Inferior parietal cortex (tissue), 1 donor: ENCODE measurements at regions not wholly inside any gene's neighbourhood (a gene's known extent, or its start where the extent isn't known, plus 50 kb on each side); places are given as distances from the start of the nearest gene placed in this dataset.
"Not testable (repeated sequence)": the region's sequence is repeated elsewhere in the genome, so short reads cannot be mapped to it uniquely, and the experiment has no call there.

Experiments used
- DNase-seq: peaks from one replicate; pipeline ENCODE4 v3.0.0-alpha.2; 2016; ENCODE audit errors: extremely low spot score

- DNase-seq: not testable (repeated sequence)
Measured at GRCh38 chr11:81280228-81280627, 1453.4 kb downstream of the FAM181B start.

GRCh38 chr11:81278991-81279390 lies 1454.7 kb downstream of the FAM181B start:
- no peak for DNase-seq

DNA sequence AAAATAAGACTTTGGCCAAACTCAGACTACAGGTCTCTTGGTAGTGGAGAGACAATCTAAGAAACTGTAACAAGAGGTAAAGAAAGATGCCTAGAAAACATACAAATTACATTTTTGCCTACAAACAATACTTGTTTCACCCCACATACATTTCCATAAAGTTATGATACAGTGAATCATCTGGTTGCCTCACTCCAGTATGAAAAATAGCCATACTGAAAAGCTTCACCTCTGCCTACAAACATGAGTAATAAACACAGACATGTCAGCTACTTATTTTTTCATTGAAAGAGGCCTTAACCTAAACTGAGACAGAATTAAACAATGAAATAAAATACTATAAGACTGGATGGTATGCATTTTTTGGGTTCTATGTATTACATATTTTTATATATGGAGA lies 1463.0 kb downstream of the FAM181B start:
- no peak for DNase-seq

GRCh38 chr11:81267246-81267645 lies 1466.4 kb downstream of the FAM181B start:
- DNase-seq: no peak

GRCh38 chr11:81259471-81259870 lies 1474.2 kb downstream of the FAM181B start:
- no peak for DNase-seq

DNA sequence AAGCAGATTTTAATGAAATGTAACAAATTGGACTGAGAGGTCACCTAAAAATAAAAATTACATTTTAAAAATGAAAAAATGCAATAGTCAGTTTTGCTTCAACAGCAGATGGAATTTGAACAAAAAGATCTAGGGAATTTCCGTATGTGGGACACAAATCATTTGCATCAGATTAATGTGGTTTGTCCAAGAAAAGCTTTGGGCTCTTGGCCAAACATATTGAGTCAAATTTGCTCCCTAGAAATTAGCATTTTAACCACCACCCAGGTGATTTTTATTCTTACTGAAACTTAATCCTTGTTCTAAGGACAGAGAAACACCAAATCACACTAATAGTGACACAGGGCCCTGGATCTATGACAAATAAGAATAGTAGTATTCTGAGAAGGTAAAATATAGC lies 1477.8 kb downstream of the FAM181B start:
- DNase-seq: no peak

- DNase-seq: no peak
Measured at GRCh38 chr11:81253244-81253643, 1480.4 kb downstream of the FAM181B start.

GRCh38 chr11:81246941-81247340 lies 1486.7 kb downstream of the FAM181B start:
- no peak for DNase-seq

GRCh38 chr11:81245791-81246190 lies 1487.9 kb downstream of the FAM181B start:
- no peak for DNase-seq

DNA sequence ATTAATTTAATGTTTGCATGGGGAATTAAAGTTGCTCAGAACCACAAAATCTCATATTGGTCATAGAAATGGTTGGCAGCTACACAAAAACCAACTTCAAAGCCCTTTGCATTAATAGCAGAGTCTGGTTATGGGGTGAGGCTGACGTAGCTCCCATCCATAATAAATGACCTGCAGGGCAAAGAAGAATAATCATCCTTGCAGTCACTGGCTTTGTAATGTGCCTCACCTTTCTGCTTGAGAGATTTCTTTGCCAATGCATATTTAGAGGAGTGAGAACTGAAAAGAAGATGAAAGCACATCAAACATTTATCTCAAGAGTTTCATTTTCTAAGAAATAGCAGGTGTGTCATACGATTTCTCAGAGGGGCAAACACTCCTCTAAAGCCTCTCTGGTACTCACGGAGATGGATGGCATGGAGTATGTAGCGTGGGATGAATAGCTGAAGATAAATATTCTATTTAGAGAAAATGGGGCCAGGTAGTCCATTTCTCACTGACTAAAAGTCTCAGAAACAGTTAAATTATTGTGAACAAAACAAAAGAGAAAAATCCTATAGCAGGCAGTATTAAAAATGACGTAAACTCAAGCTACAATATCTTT lies 1491.9 kb downstream of the FAM181B start:
- no peak for DNase-seq

DNA sequence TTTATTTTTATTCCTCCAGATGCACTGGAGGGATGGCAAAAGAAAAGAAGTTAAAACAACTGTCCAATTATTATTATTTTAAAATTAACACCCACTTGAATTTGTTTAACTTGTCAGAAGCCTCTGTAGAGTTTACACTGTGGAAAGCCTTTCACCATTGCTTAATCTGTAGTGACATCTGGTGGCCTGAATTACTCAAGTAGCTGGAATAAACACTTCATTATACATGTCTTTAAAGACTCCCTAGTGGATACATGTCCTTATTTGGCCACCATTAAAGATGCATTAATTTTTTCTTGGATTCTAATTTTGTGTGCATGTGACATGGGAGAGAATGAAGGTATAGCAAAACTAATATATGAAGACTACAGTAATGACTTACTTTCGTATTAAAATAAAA lies 1496.5 kb downstream of the FAM181B start:
- DNase-seq: peak; percentile 77

DNA sequence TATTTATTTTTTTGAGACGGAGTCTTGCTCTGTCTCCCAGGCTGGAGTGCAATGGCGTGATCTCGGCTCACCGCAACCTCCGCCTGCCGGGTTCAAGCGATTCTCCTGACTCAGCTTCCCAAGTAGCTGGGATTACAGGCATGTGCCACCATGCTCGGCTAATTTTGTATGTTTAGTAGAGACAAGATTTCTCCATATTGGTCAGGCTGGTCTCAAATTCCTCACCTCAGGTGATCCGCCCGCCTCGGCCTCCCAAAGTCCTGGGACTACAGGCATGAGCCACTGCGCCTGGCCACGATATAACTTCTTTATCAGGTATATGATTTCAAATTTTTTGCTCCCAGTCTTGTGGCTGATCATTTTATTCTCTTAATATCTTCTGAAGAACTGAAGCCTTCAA lies 1506.3 kb downstream of the FAM181B start:
- not testable (repeated sequence) for DNase-seq

DNA sequence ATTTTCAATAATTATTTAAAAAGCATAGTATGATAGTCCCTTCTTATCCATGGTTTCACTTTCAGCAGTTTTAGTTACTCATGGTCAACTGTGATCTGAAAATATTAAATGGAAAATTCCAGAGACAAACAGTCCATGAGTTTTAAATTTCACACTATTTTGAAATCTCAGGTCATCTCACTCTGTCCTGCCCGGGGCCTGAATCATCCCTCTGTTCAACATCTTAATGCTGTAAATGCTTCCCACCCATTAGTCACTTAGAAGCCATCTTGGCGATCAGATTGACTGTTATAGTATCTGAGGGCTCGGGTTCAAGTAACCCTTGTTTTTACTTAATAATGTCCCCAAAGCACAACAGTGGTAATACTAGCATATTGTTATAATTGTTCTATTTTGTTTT lies 1509.3 kb downstream of the FAM181B start:
- no peak for DNase-seq

GRCh38 chr11:81222491-81222890 lies 1511.2 kb downstream of the FAM181B start:
- no peak for DNase-seq

DNA sequence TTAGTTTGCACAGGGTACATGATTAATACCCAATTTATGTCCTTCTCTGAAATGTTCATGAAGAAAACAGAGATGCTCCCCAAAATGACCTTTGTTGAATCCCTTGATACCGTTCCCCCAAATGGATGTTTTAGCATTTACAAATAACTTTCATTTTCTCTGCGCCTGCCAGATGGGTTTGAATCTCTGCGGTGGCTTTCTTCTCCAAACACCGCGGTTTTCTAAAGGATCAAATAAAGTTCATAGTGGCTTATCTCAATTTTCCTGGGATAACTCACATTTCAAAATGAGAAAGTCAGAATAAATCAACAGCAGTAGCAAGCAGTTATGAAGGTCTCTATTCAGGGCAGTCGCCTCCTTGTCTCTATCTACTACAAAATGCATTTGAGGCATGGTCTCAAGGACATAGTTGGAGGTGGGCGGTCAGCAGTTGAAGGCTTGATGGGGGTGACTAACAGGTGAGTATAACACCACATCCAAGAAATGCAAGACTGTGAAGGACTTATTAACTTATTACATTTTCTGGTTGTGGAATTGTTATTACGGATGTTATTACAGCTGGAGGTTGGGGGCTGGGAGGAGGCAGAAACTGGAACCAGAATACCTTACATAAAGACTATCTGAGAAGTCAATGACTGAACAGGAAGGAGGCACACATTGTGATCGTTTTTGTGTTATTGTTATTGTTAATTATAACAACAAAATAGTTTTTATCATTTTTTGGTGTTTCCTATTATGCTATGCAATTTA lies 1513.3 kb downstream of the FAM181B start:
- DNase-seq: no peak

DNA sequence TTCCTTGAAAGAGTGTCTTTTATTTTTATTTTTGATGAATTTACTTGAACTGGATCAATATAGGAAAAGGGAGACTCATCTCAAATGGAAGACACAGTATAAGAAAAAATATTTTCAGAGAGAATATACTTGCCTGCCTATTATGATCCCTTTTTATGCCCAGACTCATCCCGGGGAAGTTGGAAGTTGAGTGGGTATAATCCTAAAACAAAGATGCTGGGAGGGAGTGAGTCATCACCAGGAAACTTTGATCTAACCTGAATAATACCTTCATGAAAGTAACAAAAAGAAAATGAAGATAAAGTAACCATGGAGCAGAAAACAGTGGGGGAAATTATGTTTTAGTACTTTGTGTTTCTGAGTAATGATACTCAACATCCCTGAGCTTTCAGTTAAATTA lies 1514.0 kb downstream of the FAM181B start:
- no peak for DNase-seq

DNA sequence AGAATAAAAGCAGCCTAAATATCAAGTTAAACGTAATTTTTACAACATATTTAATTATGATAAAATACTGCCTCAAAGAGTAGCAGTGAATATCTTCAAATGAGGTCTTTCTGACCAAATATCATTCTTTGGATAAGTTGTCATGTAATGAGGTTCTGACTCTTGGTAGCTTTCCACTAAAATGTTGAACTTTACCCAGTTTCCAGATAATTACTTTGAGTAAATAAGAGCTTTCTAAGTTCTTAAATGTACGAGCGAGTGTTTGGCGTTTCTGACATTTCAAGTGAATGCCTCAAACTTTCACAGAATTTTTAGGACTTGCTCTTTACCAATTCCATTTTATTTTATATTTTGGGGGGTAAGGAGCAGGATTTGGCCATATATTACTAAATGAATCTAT lies 1515.2 kb downstream of the FAM181B start:
- DNase-seq: no peak

GRCh38 chr11:81211050-81211449 lies 1522.6 kb downstream of the FAM181B start:
- DNase-seq: no peak

- DNase-seq: no peak
Measured at GRCh38 chr11:81207421-81208054, 1526.1 kb downstream of the FAM181B start.

GRCh38 chr11:81203876-81204275 lies 1529.8 kb downstream of the FAM181B start:
- DNase-seq: no peak

- no peak for DNase-seq
Measured at GRCh38 chr11:81197396-81197795, 1536.3 kb downstream of the FAM181B start.

GRCh38 chr11:81192516-81192915 lies 1541.1 kb downstream of the FAM181B start:
- no peak for DNase-seq

- DNase-seq: no peak
Measured at GRCh38 chr11:81190546-81190945, 1543.1 kb downstream of the FAM181B start.
